ENCODE measurements at regions not wholly inside any gene's neighbourhood (a gene's known extent, or its start where the extent isn't known, plus 50 kb on each side); places are given as distances from the start of the nearest gene placed in this dataset.
A peak's percentile ranks its signal among the peaks of the same experiment; 100 is the strongest.

- DNase-seq (ENCODE audit: low spot score): no peak
These were observed 61.6 kb upstream of the HS6ST1 start for GRCh38 chr2:128380061-128380889.

GRCh38 chr2:128380961-128381938 lies 62.6 kb upstream of the HS6ST1 start:
- no peak for DNase-seq (ENCODE audit: low spot score)

GRCh38 chr2:128384446-128384845 lies 65.8 kb upstream of the HS6ST1 start:
- DNase-seq (ENCODE audit: low spot score): no peak

- no peak for DNase-seq (ENCODE audit: low spot score)
These were observed 66.3 kb upstream of the HS6ST1 start for GRCh38 chr2:128384956-128385355.

GRCh38 chr2:128385365-128385764 lies 66.7 kb upstream of the HS6ST1 start:
- DNase-seq (ENCODE audit: low spot score): no peak

GRCh38 chr2:128386066-128386465 lies 67.4 kb upstream of the HS6ST1 start:
- DNase-seq (ENCODE audit: low spot score): no peak

GRCh38 chr2:128388499-128388941 lies 69.9 kb upstream of the HS6ST1 start:
- DNase-seq (ENCODE audit: low spot score): peak; percentile 6

- no peak for DNase-seq (ENCODE audit: low spot score)
These were observed 70.9 kb upstream of the HS6ST1 start for GRCh38 chr2:128389388-128390086.

- no peak for DNase-seq (ENCODE audit: low spot score)
These were observed 71.8 kb upstream of the HS6ST1 start for GRCh38 chr2:128390256-128390990.

GRCh38 chr2:128390991-128391630 lies 72.4 kb upstream of the HS6ST1 start:
- DNase-seq (ENCODE audit: low spot score): no peak

GRCh38 chr2:128391679-128392078 lies 73.0 kb upstream of the HS6ST1 start:
- no peak for DNase-seq (ENCODE audit: low spot score)

- DNase-seq (ENCODE audit: low spot score): no peak
These were observed 73.5 kb upstream of the HS6ST1 start for GRCh38 chr2:128392207-128392606.

- no peak for DNase-seq (ENCODE audit: low spot score)
These were observed 75.5 kb upstream of the HS6ST1 start for GRCh38 chr2:128394007-128394730.

GRCh38 chr2:128395196-128395595 lies 76.5 kb upstream of the HS6ST1 start:
- DNase-seq (ENCODE audit: low spot score): no peak

GRCh38 chr2:128395640-128396499 lies 77.2 kb upstream of the HS6ST1 start:
- peak; percentile 91 for DNase-seq (ENCODE audit: low spot score)

- peak; percentile 51 for DNase-seq (ENCODE audit: low spot score)
These were observed 77.8 kb upstream of the HS6ST1 start for GRCh38 chr2:128396500-128396891.

- peak; percentile 9 for DNase-seq (ENCODE audit: low spot score)
These were observed 78.3 kb upstream of the HS6ST1 start for GRCh38 chr2:128396946-128397345.

- no peak for DNase-seq (ENCODE audit: low spot score)
These were observed 80.6 kb upstream of the HS6ST1 start for GRCh38 chr2:128399256-128399655.

- DNase-seq (ENCODE audit: low spot score): no peak
These were observed 81.1 kb upstream of the HS6ST1 start for GRCh38 chr2:128399690-128400291.
